Naive thymus-derived CD8-positive, alpha-beta T cell (primary cell): ENCODE measurements at regions not wholly inside any gene's neighbourhood (a gene's known extent, or its start where the extent isn't known, plus 50 kb on each side); places are given as distances from the start of the nearest gene placed in this dataset.

ENCODE experiments used
- ATAC-seq, 2 donors: fragments of 150-1000 bp; cut with Tn5 transposase in 1 of 2; sonication (Bioruptor Pico), chemical (Tn5 transposase) in 1 of 2; 1 replicate in 1 of 2; 2 replicates in 1 of 2; pipeline ENCODE4 v1.10.0; 2021; ENCODE audit warnings: mild to moderate bottlenecking in 2 of 2, moderate library complexity in 2 of 2
- POLR2A ChIA-PET: fragments of 350-600 bp; sonication (Branson Sonifier 250); formaldehyde crosslinking; loops from one replicate; lab custom pipeline; 2021; ENCODE audit warnings: antibody characterized with exemption; lab: Charles Lee
- DNase-seq, 10 donors: peaks; one replicate each; pipeline versions ENCODE4 v3.0.0 to v3.0.0-alpha.2; 2020 to 2022
- H3K27ac Mint-ChIP-seq, 10 donors: one replicate each; pipeline ENCODE4 v1.8.0; 2020 to 2022; ENCODE audit warnings: mild to moderate bottlenecking in 10 of 10, mixed read lengths in 10 of 10, moderate library complexity in 4 of 10, inconsistent platforms in 1 of 10
- H3K27me3 Mint-ChIP-seq, 5 donors: one replicate each; pipeline ENCODE4 v1.8.0; 2021 to 2022; ENCODE audit warnings: mixed read lengths in 5 of 5
- H3K36me3 Mint-ChIP-seq, 3 donors: one replicate each; pipeline ENCODE4 v1.8.0; 2020 to 2022; ENCODE audit warnings: mixed read lengths in 3 of 3, mild to moderate bottlenecking in 2 of 3, inconsistent platforms in 1 of 3
- H3K4me1 Mint-ChIP-seq, 4 donors: one replicate each; pipeline ENCODE4 v1.8.0; 2021 to 2022; ENCODE audit warnings: mixed read lengths in 4 of 4
- H3K4me3 Mint-ChIP-seq, 10 donors: one replicate each; pipeline ENCODE4 v1.8.0; 2020 to 2022; ENCODE audit warnings: mild to moderate bottlenecking in 10 of 10, mixed read lengths in 10 of 10, moderate library complexity in 6 of 10, inconsistent platforms in 1 of 10
- H3K9me3 Mint-ChIP-seq, 9 donors: one replicate each; pipeline ENCODE4 v1.8.0; 2020 to 2022; ENCODE audit warnings: mixed read lengths in 9 of 9, mild to moderate bottlenecking in 3 of 9, inconsistent platforms in 1 of 9, moderate library complexity in 1 of 9

DNA sequence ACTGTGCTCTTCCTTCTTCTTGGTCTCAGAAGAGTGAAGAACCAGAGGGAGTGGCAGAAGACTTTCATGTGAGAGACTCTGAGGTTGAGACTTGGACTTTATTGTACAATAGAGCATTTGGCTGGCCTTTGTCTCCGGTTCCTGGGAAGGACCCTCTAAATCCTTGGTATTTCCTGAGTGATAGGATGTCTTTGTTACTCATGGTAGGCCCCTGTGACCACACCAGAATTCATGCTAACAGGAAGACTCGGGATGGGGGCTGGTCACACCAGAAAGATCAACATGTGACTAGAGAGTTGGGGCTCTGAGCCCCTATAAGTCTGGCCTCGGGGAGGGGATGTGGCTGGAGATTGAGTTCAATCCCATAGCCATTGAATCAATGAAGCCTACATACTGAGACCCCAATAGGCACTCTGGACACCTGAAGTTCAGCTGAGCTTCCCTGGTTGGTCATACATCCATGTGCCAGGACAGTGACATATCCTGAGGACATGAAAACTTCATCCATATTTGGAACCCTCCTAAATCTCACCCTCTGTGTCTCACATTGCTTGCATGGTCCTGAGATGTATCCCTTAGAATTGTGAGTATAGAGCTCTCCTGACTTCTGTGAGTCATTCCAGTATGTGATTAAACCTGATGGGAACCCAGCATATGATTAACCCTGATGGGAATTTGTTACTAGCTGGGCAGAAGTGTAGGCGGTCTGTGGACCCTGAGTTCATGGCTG is 201.7 kb downstream of the GADD45G start:
- H3K4me3 Mint-ChIP-seq: no peak overlapping the region
- POLR2A ChIA-PET: no interaction called here
- no peak overlapping the region for H3K27ac Mint-ChIP-seq
- no peaks in the 10 kb centered on the region for H3K9me3 Mint-ChIP-seq
- no peak for DNase-seq
- no peak for ATAC-seq
- no peaks in the 10 kb centered on the region for H3K36me3 Mint-ChIP-seq
- H3K4me1 Mint-ChIP-seq: peaks cover 0 to 8% (median 5%) of the 10 kb centered on the region in 4 donors
- peaks cover 3 to 24% (median 4%) of the 10 kb centered on the region in 5 donors for H3K27me3 Mint-ChIP-seq

DNA sequence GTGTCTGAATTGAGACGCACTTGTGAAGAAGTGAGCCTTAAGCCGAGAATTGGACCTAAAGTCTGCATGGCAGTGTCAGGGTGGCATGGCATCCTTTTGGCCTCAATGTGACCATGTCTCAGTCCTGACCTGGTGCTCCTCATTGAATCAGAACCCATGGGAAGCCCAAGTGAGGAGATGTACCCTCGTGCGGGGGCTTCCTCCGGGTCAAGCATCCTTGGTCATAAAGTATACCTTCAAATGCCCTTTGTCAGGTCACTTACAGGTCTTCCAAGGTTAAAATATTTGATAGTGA is 202.2 kb downstream of the GADD45G start:
- Mint-ChIP-seq H3K36me3 (no peaks in the 10 kb centered on the region), H3K4me1 (peaks cover 4 to 12% (median 9%) of the 10 kb centered on the region in 4 donors), H3K4me3 (no peak overlapping the region), H3K9me3 (no peaks in the 10 kb centered on the region), H3K27me3 (peaks cover 3 to 28% (median 5%) of the 10 kb centered on the region in 5 donors), H3K27ac (no peak overlapping the region)
- DNase-seq (peak in 1 of 10 donors; percentile 7), ATAC-seq (no peak)
- POLR2A ChIA-PET: no interaction called here

DNA sequence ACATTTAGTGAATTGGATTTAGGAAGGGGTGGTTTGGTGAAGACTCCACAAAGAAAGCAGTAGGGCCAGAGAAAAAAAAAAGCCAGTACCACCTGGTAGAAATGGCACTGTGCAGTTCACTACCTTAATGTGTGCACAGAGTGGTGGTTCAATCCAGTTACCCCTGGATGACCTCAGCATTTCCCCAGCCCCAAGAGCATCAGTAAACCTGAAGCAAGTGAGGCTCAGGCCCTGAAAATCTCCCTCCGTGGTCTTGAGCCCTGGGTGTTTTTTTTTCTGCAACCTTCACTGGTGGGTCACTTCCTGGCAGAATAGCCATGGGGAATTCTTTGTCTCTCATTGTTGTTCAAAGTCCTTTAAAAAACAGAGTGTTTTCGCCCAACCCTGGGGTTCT is 202.9 kb downstream of the GADD45G start:
- peaks cover 0 to 34% (median 6%) of the 10 kb centered on the region in 5 donors for H3K27me3 Mint-ChIP-seq
- ATAC-seq (no peak), DNase-seq (no peak)

DNA sequence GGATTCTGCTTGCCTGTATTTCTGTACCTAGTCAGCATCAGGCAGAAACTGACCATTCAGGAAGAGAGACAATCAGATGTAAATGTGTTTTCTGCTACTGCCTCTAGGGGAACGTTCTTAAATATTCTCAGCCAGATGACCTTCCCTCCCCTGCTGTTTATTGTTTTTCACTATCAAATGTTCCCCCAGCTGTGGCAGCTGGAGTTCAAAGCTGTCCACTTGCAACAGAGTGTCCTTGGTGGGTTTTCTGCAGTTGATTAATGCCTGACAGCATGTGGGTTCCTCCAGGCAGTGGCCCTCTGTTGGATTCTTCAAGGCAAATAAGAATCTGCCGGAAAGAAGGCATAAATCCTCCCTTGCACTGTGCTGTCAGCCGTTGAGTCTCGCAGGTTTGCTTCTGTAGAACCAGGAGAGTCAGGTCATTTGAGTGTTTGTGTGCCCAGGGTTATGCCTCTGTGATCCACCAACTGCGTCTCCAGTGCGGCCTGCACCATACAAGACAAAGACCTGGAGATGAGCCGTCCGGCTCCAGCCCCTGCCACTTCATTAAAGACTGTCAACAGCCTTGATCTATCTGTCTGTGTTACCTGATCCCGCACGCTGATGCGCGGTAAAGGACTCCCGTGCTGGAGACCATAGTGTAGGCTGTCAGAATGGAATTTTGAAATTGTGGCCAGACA is 203.4 kb downstream of the GADD45G start:
- Mint-ChIP-seq H3K4me3 (no peak overlapping the region), H3K27ac (peak overlapping the region in 1 of 10 donors; percentile 65), H3K4me1 (peaks cover 6 to 17% (median 11%) of the 10 kb centered on the region in 4 donors), H3K9me3 (no peaks in the 10 kb centered on the region), H3K27me3 (peaks cover 0 to 34% (median 6%) of the 10 kb centered on the region in 5 donors), H3K36me3 (no peaks in the 10 kb centered on the region)
- ATAC-seq: no peak
- POLR2A ChIA-PET: no interaction called here
- peak in 1 of 10 donors; percentile 3 for DNase-seq

More for the DNA sequence above, 202.9 kb downstream of the GADD45G start:
- Mint-ChIP-seq H3K4me1 (peaks cover 6 to 17% (median 11%) of the 10 kb centered on the region in 4 donors), H3K36me3 (no peaks in the 10 kb centered on the region), H3K27ac (peak overlapping the region in 1 of 10 donors; percentile 65), H3K4me3 (no peak overlapping the region), H3K9me3 (no peaks in the 10 kb centered on the region)
- POLR2A ChIA-PET: no interaction called here

DNA sequence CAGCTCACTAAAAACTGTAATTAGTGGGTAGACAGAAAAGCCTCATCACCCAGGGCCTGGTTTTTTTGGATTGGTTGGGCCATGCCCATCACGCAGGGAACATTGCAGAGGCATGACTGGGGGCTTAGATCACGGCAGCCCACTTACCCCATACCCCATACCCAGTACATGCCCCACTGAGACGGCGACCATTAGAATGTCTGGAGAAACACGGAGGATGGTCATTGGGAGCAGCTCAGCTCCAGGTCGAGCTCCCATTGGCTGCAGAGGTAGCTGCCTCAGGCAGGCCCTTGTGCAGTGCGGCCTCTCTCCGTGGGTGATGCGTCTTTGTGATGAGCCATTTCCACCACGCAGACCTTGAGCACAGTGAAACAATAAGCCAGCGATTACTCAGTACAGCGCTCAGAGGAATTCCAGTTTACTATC is 204.0 kb downstream of the GADD45G start:
- DNase-seq: peak in 1 of 10 donors; percentile 8
- no peak for ATAC-seq
- Mint-ChIP-seq H3K27ac (no peak overlapping the region), H3K4me3 (no peak overlapping the region), H3K4me1 (peaks cover 7 to 20% (median 15%) of the 10 kb centered on the region in 4 donors), H3K36me3 (no peaks in the 10 kb centered on the region), H3K9me3 (no peaks in the 10 kb centered on the region), H3K27me3 (peaks cover 4 to 34% (median 6%) of the 10 kb centered on the region in 5 donors)
- POLR2A ChIA-PET: no interaction called here

DNA sequence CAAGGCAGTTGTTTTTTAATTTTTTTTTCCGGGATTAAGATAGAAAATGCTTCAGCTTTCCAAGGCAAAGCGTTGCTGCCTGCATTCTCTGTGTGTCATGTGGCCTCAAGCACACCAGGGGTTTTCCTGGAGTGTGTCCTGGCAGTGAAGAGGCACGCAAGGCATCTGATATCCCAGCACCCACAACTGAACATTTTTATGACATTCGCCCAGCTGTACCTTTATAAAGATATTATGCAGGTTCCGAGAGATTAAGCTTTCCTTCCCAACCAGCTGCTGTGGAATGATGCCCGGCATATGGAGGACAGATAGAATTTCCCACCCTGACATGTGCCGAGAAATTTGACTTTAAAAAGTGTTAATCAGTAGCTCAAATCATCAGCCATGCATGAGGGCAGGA is 205.6 kb downstream of the GADD45G start:
- DNase-seq (peak in 1 of 10 donors; percentile 3), ATAC-seq (no peak)
- Mint-ChIP-seq H3K4me1 (peaks cover 11 to 32% (median 28%) of the 10 kb centered on the region in 4 donors), H3K4me3 (no peak overlapping the region), H3K27me3 (peaks cover 4 to 34% (median 6%) of the 10 kb centered on the region in 5 donors), H3K27ac (no peak overlapping the region), H3K36me3 (no peaks in the 10 kb centered on the region), H3K9me3 (no peaks in the 10 kb centered on the region)
- POLR2A ChIA-PET: no interaction called here

DNA sequence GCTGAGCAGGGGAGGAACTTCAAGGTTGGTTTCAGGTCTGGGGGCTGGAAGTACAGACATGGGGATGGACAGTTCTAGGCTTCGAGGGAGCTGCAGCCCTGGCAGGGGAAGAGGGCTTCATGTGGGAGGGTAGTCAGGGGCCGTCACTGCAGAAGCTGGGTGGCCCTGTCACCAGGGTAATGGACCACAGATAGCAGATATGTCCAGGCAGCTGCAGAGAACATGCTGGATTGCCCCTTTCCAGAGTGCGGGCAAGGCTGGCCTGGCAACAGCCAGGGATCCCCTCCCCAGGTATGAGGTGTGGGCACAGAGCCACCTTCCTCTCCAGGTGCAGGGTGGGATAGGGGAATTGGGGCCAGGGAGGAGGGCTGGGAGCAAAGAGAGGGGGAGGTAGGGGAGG is 206.5 kb downstream of the GADD45G start:
- no peaks in the 10 kb centered on the region for H3K36me3 Mint-ChIP-seq
- ATAC-seq (no peak), DNase-seq (peak in 2 of 10 donors; percentile 7 to 16)
- no peaks in the 10 kb centered on the region for H3K9me3 Mint-ChIP-seq
- POLR2A ChIA-PET: no interaction called here
- peaks cover 11 to 35% (median 31%) of the 10 kb centered on the region in 4 donors for H3K4me1 Mint-ChIP-seq
- peak overlapping the region in 1 of 10 donors; percentile 22 for H3K27ac Mint-ChIP-seq
- H3K4me3 Mint-ChIP-seq: no peak overlapping the region
- H3K27me3 Mint-ChIP-seq: peaks cover 4 to 34% (median 12%) of the 10 kb centered on the region in 5 donors

DNA sequence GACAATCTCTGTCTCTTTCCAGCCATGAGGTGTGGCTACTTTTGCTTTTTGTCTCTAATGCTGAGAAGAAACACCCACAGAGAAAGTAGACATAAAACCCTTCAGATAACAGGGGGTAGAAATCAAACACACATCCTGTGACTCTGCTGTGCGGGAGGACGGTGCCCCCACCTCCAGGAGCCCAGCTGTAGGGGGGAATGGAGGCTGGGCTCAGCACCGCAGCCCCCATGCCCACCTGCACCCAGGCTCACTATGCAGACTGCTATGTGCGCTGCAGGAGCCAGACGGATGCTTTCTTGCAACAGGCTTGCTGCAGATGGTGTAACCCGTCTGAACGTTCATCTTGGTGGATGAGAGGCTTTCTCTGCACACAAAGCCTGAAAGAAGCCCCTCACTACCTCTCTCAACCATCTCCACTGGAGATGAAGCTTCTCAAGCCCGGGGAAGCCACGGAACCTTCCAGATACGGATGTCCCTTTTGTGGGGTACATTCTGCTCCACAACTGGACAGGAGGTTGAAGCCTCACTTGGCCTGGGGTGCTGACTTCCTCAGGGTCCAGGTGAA is 207.2 kb downstream of the GADD45G start:
- no peaks in the 10 kb centered on the region for H3K36me3 Mint-ChIP-seq
- POLR2A ChIA-PET: no interaction called here
- H3K9me3 Mint-ChIP-seq: no peaks in the 10 kb centered on the region
- H3K4me3 Mint-ChIP-seq: peak overlapping the region in 1 of 10 donors; percentile 7
- ATAC-seq: peak in 1 of 2 donors; percentile 32
- peaks cover 11 to 35% (median 31%) of the 10 kb centered on the region in 4 donors for H3K4me1 Mint-ChIP-seq
- H3K27me3 Mint-ChIP-seq: peaks cover 4 to 34% (median 12%) of the 10 kb centered on the region in 5 donors
- peak overlapping the region in 2 of 10 donors; percentile 19 to 22 for H3K27ac Mint-ChIP-seq
- peak in 3 of 10 donors; percentile 9 to 51 (median 11) for DNase-seq

DNA sequence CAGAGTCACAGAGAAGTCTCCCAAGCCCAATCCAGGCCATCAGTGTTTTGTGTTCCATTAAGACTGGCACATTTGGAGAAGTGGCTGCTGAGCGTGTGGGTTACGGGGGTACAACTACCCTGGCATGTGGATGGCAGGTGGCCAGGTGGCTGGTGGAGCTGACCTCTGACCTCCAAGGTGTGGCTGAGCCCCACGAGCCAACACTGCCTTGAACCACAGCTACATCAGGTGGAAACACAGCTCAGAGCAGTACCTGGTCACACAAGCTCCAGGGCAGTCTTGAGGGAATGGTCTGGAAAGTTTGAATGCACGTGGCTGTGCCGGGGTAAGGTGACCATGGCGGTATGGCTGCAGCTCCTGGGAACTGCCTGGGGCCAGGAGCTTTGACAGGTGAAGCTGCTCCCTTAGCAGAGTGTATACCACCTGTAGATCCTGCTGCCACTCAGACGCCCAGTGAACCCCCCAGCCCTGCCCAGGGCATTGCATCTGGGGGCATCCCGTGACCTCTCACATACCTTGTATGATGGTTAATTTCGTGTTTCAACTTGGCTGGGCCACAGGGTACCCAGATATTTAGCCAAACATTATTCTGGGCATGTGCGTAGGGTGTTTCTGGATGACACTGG is 207.9 kb downstream of the GADD45G start:
- POLR2A ChIA-PET: no interaction called here

DNA sequence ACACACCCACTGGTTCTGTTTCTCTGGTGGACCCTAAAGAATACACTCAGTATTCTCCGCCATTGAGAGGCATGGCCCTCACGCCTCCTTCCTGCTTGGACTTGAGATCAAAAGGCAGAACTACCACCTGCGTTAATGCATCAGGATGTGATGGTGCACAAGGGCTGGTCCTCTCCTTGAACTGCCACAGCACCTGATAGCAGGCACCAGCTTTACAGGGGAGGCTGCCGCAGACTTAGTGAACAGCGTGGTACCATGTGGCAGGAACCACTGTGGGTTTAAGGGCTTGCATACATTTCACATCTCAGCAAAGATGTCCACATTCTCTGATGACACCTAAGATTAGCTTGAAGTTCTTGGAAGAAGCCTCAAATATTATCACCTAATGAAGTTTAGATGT is 208.7 kb downstream of the GADD45G start:
- peaks cover 4 to 34% (median 12%) of the 10 kb centered on the region in 5 donors for H3K27me3 Mint-ChIP-seq
- no peaks in the 10 kb centered on the region for H3K36me3 Mint-ChIP-seq
- ATAC-seq (no peak), DNase-seq (no peak)
- H3K4me3 Mint-ChIP-seq: no peak overlapping the region
- peaks cover 0 to 3% (median 0%) of the 10 kb centered on the region in 9 donors for H3K9me3 Mint-ChIP-seq
- peak overlapping the region in 2 of 10 donors; percentile 21 to 63 for H3K27ac Mint-ChIP-seq
- POLR2A ChIA-PET: interaction anchor here (0.6 to 0.7 kb wide), 3 partner anchors 26 to 171 kb away, joined by 3 to 5 read pairs (median 4); no protein-coding TSS in a partner anchor
- H3K4me1 Mint-ChIP-seq: peaks cover 11 to 35% (median 31%) of the 10 kb centered on the region in 4 donors

More for the DNA sequence above, 207.9 kb downstream of the GADD45G start:
- Mint-ChIP-seq H3K9me3 (peaks cover 0 to 2% (median 0%) of the 10 kb centered on the region in 9 donors), H3K4me1 (peaks cover 11 to 35% (median 31%) of the 10 kb centered on the region in 4 donors), H3K36me3 (no peaks in the 10 kb centered on the region), H3K27me3 (peaks cover 4 to 34% (median 12%) of the 10 kb centered on the region in 5 donors), H3K27ac (no peak overlapping the region), H3K4me3 (no peak overlapping the region)
- DNase-seq (peak in 2 of 10 donors; percentile 5 to 50), ATAC-seq (no peak)

DNA sequence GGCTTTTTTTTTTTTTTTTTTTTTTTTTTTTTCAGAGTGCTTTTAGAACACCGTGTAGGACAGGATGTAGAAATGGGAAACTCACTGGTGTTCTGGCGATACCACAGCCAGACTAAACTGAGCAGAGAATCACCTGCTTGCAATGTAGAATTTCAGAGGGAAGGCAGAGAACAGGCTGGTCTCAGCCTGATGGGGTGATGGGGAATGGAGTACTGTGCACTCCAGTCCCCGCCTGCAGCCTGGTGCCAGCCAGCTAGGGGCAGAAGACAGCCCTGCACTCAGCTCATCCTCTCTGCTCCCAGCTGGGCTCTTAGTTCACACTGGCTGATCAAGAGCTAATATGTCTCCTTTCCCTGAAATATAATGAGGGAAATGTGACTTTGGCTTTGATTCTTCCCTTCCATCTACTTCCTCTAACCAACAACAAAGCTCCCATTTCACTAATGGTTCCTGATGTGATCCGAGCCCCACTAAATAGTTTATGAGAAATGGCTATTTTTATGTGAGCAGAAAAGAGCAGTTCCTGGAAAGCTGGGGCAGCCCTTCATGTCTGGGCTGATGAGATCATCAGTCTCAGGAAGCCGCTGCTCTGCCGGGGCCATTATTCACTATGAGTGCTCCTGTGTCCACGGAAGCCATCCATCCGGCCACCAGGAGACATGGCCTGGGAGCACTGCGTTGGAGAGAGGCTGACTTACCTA is 209.7 kb downstream of the GADD45G start:
- Mint-ChIP-seq H3K27ac (no peak overlapping the region), H3K27me3 (peaks cover 4 to 26% (median 15%) of the 10 kb centered on the region in 5 donors), H3K9me3 (peaks cover 0 to 3% (median 0%) of the 10 kb centered on the region in 9 donors), H3K36me3 (no peaks in the 10 kb centered on the region), H3K4me3 (no peak overlapping the region), H3K4me1 (peaks cover 12 to 35% (median 31%) of the 10 kb centered on the region in 4 donors)
- DNase-seq (peak in 1 of 10 donors; percentile 7), ATAC-seq (peak in 1 of 2 donors; percentile 42)
- POLR2A ChIA-PET: interaction anchor here (0.6 kb wide), 2 partner anchors 25 to 60 kb away, joined by 4 to 5 read pairs; no protein-coding TSS in a partner anchor
